Fibroblast of upper back skin (primary cell): ENCODE measurements at regions not wholly inside any gene's neighbourhood (a gene's known extent, or its start where the extent isn't known, plus 50 kb on each side); places are given as distances from the start of the nearest gene placed in this dataset.

ENCODE experiments used
- DNase-seq: peaks from one replicate; pipeline ENCODE4 v3.0.0-alpha.2; 2013

DNA sequence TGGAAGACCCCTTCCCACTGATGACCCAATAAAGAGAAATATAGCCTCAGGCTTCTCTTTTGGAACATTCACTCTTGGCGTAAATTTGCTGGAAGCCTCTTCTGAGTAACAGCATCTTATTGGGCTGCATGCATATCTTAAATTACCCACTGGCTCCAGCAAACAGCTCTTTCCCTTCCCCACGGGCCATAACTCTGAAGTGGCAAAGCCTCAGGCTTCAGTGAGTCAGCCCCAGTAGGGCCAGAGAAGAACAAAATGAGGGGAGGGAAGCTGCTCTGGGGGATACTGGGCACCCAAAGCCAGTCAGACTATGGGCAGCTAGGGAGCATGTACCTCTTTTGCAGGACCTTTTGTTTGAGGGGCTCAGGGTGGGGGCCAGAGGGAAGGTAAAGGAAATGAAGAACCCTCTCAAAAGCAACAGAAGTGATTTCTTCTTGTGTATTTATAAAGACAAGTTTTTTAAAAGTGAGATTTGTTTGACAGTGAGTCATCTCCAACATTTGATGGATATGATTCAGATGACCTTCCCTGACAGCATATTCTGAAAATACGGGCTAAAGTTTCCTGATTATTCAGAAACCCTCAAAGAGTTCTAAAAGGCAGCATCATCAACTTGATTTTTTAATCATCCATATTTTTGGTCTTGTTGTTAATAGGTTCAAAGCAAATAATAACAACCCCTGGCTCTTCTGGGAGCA lies 203.4 kb downstream of the KIF18A start:
- peak; percentile 89 for DNase-seq

DNA sequence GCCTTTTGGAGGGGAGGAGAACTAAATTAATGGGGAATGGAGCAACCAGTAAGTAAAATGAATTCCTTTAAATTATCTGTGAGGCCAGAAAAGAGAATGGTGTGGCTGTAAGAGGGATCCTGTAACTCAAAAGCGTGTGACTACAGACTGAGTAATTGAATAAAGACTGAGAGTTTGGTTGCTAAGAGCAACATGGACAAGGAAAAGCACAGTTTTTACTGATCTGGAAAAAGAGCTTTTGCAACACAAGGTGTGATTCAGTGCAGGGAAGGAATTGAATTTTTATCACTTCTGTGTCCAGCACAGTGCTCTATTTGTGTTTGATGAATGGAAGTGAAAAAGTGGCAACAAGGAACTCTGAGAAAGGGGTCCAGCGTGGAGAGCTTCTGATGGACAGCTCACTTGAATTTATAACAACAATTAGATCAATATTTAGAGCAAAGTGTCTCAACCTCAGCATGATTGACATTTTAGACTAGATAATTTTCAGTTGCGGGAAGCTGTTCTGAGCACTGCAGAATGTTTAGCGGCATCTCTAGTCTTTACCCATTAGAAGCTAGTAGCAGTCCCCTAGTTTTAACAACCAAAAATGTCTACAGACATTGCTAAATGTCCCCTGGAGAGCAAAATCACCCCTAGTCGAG lies 202.8 kb upstream of the BDNF start:
- DNase-seq, result peak; percentile 70

GRCh38 chr11:27898166-27898565 lies 197.9 kb upstream of the BDNF start:
- DNase-seq, result no peak

DNA sequence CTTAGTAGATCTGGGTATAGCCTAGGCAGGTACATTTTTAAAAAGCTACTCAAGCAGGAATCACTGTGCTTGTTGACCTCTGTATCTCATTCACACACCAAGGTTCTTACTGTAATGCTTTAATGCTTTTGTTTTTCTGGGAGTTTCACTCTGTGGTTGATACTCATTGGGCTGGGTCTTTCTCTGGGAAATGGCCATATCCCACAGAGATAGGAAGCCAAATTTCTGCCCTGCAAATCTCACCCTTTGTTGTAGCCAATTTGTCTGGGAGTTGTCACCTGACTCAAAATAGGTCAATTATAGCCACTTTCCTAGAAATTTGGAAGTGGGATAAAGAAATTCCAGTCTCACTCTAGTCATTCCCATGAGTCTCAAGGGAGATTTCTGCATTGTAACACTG lies 195.8 kb upstream of the BDNF start:
- DNase-seq, result peak; percentile 36

GRCh38 chr11:27894552-27894951 lies 194.3 kb upstream of the BDNF start:
- DNase-seq, result no peak

- no peak for DNase-seq
Measured at GRCh38 chr11:27886857-27887256, 186.6 kb upstream of the BDNF start.

DNA sequence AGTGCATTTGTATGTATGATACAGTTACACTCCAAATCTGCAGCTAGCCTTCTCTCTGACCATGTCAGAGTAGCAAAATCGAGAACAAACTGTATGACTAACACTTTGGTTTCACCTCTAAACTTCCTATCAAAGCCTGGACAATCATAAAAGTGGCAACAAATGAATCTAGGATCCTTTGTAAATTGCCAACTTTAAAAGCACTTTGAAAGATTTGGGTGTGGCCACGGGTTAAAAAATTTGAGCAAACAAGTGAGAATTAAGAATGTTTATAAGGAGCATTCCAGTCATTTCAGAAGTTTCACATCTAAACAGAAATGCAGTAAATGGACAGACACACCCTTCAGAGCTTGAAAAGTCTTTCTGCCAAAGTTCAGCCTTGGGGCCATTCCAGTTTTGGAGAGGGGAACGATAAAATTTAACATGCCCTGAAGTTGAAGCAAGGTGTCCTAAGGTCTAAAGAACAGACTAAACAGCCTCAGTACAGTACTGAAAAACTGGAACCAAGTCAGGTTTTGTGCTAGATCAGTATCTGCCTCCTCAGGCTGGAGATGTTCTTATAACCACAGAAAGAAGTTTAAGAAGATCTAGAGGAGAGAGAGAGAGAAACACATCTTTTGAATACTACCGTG lies 181.9 kb upstream of the BDNF start:
- no peak for DNase-seq

DNA sequence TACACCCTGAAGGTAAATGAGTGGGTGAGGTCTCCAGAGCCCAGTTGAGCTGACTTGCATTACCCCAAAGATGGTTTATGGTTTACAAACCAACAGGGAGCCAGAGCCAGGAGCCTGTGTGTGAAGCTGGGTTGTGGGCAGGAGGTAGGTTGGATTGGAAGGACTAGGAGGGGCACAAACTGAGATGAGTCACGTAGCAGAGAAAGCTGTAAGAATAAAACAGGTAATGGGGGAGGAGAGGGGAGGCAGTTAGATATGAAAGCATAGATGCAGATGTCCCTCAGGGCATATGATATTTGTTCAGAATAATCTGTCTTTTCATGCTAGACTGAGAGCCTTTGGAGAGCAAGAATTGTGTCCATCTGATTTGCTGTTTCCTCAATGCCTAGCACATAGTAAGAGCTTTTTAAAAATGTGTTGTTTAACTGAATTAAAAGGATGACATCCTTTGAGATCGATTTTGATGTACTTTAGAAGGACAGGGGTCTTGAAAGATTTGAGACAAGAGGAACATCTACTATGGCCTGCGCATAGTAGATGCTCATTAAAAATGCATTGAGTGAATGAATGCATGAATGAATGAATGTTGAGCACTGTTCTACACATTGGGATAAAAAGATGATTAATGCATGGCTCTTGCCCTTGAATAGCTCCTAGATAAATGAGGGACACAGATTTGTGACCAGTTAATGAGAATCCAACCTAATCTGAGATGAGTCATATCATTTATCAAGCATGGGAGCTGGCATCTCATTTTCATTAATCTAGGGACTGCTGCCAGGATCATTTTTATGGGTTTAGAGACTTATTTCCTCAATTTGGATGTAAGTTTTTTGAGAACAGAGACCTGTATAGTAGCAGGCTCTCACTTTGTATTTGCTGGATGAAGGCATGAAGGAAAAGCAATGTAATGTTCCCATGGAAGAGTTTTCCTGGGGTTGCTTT lies 175.8 kb upstream of the BDNF start:
- no peak for DNase-seq

- no peak for DNase-seq
Measured at GRCh38 chr11:27874998-27875830, 175.0 kb upstream of the BDNF start.

DNA sequence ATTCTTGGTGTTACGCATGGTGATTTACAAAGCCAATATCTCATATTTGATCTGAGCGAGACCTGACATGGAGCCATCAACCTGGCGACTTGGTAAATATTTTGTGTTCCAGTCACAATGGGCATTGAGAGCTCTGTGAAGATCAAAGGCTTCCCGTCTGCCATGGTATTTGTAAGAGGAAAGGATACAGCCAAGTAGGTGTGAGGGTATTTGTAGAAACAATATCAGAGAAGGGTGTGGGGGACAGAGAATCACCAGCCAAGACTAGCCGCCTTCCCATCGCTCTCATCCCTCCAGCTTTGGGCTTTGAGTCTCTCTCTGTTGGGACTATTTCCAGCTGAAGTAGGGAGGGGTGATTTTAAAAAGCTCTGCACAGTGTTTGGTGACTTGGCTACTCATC lies 173.4 kb upstream of the BDNF start:
- DNase-seq, result no peak

DNA sequence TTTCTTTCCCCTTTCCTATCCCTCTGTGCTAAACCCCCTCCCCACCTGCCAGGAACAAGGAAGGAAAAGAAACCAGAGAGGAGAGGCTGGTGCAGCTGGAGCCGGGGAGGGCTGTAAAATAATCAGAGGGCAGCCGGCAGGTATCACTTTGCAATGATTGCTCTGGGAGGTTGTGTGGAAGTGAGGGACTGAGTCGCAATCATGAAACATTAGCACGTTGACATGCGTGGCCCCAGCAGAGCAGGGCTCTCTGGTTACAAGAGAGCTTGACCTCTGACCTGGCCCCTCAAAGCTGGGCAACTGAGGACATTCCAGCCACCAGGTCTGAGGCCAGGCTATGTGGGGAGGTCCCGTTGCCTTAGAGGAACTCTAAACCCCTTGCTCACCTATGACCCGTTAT lies 170.8 kb upstream of the BDNF start:
- no peak for DNase-seq

- DNase-seq, result no peak
Measured at GRCh38 chr11:27869701-27870100, 169.4 kb upstream of the BDNF start.

DNA sequence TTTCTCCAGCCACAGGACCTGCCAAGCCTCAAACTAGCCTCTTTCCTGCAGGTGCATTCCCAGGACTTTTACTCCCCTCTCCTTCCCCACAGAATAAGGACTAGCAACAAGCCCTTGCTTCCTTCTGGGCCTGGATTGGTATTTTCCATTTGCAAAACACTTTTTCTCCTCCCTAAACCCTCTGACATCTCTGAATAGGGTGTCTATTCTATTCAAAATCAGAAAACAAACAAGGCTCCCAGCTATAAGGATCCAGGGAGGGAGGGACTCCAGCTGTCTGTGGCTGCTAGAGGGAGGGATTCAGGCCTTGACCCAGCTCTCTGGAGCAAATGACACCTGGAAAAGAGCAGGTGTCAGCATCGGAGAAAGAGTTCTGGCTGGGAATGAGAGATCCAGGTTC lies 168.5 kb upstream of the BDNF start:
- DNase-seq, result no peak

DNA sequence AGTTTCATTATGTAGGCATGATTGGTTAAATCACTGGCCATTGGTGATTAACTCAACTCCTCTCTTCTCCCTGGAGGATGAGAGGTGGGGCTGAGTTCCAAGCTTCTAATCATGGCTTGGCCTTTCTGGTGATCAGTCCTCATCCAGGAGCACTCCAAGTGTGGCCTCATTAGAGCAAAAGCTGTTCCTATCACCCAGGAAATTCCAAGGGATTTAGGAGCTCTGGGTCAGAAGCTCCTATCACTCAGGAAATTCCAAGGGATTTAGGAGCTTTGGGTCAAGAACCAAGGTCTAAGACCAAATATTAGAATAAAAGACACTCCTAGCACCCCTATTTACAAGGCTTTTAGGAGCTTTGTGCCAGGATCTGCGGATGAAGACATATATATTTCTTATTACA lies 168.0 kb upstream of the BDNF start:
- DNase-seq, result no peak

- no peak for DNase-seq
Measured at GRCh38 chr11:27865105-27865504, 164.8 kb upstream of the BDNF start.

- no peak for DNase-seq
Measured at GRCh38 chr11:27864611-27865010, 164.4 kb upstream of the BDNF start.

DNA sequence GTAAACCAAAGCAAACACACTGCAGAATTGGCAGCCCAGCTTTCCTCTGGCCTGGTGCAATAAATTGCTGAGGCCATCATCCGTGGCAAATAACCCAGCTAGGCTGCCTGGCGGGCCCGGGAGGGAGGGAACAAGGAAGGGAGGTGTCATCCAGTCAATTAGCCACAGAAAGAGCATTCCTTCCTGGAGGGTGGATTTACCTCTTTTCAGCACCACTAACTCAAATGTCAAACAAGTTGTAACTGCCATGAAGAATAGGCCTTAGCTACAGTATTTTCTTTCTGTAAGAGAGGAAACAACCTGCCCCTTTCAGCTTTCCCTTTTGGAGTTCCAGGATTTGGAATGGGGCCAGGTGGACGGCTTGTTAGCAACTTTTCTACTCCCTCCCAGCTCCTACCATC lies 163.8 kb upstream of the BDNF start:
- DNase-seq, result peak; percentile 41

- no peak for DNase-seq
Measured at GRCh38 chr11:27863637-27864036, 163.4 kb upstream of the BDNF start.

DNA sequence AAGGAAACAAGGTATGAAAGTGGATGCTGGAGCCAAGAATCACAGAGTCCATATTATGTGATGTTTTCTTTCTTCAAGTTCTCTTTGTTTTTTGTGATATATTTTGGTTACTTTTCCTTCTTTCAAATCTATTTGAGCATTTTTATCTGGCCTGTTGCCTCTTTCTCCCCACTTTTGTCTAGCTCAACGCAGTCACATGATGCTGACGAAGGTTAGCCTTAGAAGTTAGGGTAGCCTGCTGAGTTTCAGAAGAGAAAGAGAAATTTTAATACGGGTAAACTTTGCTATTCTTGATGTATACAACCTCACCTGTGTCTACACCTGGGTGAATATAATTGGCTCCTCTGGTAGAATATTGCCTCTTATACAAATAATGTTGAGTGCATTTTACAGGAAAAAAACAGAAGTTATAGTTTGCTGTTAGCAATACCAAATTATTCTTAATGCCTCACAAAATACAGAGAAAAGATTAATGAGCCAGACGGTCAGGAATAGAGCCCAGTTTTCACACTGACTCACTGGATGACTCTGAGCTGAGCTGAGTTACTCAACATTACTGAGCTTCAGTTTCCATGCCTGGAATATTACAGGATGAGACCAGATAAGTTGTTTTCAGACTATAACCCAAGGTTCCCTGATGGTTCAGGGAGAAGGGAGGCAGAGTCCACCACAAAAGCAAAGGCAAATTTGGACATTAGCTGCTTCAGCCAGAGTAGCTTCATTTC lies 161.6 kb upstream of the BDNF start:
- DNase-seq, result peak; percentile 94

DNA sequence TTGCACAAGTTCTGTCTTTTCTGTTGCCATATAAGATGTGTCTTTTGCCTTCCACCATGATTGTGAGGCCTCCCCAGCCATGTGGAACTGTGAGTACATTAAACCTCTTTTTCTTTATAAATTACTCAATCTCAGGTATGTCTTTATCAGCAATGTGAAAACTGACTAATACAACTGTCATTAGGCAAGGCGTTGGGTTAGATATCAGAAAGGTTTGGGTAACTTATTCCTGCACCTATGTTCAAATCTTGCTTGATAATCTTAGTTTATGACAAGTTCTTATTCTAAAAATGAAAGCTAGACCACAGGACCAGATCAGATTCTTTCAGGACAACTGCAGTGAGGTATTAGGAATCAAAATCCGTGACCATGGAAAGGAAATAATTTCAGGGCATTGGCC lies 160.6 kb upstream of the BDNF start:
- DNase-seq, result no peak

DNA sequence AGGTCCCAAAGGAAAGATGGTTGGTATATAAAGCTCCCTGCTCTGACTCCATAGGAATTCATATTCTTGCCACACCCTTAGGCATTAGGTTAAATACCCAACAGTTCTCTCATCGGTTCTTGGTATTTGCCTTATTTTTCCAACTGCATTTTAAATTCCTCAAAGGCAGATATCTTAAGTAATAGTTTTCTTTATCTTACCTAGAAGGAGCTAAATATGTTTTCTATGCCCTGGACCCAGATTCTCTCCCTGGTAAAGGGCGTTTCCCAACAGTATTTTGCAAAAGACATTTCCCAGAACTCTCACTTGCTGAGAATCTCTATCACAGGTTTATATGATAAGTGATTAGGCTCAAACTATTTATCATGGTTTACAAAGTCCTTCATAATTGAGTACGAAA lies 158.6 kb upstream of the BDNF start:
- no peak for DNase-seq

- DNase-seq, result no peak
Measured at GRCh38 chr11:27857588-27857987, 157.3 kb upstream of the BDNF start.
